ENCODE measurements at regions not wholly inside any gene's neighbourhood (a gene's known extent, or its start where the extent isn't known, plus 50 kb on each side); places are given as distances from the start of the nearest gene placed in this dataset.

DNA sequence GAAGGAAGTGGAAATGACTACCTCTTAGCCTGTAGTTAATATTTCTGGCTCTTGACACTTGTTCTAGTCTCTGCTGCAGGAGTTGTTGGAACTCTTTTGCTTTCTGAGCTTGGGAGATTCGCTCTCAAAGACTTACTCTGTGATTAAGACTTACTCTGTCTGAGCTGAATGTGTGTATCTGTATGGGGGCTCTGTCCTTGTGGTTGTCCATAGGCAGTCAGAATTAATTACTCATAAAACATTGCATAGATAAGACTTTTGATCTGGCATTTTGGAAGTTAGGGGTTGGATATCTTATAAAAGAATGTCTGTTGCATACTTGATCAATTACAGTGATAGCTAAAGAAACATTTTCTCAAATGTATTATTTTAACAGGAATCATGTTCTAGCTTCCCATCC, 199.2 kb upstream of the KIAA1217 start:
- H3K36me3 ChIP-seq (replicated peaks; ENCODE audit: low read depth, low read length), result no peaks in the 10 kb centered on the region
- H3K4me3 ChIP-seq (ENCODE audit: low read length), result no peak overlapping the region
- TF ChIP-seq, protein P1, sequence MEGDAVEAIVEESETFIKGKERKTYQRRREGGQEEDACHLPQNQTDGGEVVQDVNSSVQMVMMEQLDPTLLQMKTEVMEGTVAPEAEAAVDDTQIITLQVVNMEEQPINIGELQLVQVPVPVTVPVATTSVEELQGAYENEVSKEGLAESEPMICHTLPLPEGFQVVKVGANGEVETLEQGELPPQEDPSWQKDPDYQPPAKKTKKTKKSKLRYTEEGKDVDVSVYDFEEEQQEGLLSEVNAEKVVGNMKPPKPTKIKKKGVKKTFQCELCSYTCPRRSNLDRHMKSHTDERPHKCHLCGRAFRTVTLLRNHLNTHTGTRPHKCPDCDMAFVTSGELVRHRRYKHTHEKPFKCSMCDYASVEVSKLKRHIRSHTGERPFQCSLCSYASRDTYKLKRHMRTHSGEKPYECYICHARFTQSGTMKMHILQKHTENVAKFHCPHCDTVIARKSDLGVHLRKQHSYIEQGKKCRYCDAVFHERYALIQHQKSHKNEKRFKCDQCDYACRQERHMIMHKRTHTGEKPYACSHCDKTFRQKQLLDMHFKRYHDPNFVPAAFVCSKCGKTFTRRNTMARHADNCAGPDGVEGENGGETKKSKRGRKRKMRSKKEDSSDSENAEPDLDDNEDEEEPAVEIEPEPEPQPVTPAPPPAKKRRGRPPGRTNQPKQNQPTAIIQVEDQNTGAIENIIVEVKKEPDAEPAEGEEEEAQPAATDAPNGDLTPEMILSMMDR (IDR thresholded peaks at IDR 0.05; ENCODE audit: low read depth, low read length), result no peak
- TF ChIP-seq EZH2phosphoT487 (IDR thresholded peaks at IDR 0.05; ENCODE audit: low read depth), result no peak
- no peak overlapping the region for H3K4me2 ChIP-seq (ENCODE audit: low read length)
- H3K27me3 ChIP-seq (ENCODE audit: low read depth, low read length), result no peaks in the 10 kb centered on the region
- H3K27ac ChIP-seq (ENCODE audit: low read length), result no peak overlapping the region
- no peak overlapping the region for H3K9ac ChIP-seq (ENCODE audit: low read length)
- no peaks in the 10 kb centered on the region for H3K4me1 ChIP-seq (ENCODE audit: low read length)
- no peaks in the 10 kb centered on the region for H4K20me1 ChIP-seq (ENCODE audit: insufficient read depth, low read length)
- no peaks in the 10 kb centered on the region for H3K9me3 ChIP-seq (ENCODE audit: insufficient read depth, low read length)
- H2AFZ ChIP-seq (ENCODE audit: low read depth, low read length), result no peak overlapping the region
- H3K79me2 ChIP-seq (ENCODE audit: low read length), result no peaks in the 10 kb centered on the region

- no peaks in the 10 kb centered on the region for H4K20me1 ChIP-seq (ENCODE audit: insufficient read depth, low read length)
- no peak overlapping the region for H3K4me2 ChIP-seq (ENCODE audit: low read length)
- H3K27me3 ChIP-seq (ENCODE audit: low read depth, low read length), result no peaks in the 10 kb centered on the region
- TF ChIP-seq, protein P1 (IDR thresholded peaks at IDR 0.05; ENCODE audit: low read depth, low read length), result no peak
- no peak for TF ChIP-seq EZH2phosphoT487 (IDR thresholded peaks at IDR 0.05; ENCODE audit: low read depth)
- no peaks in the 10 kb centered on the region for H3K36me3 ChIP-seq (replicated peaks; ENCODE audit: low read depth, low read length)
- H2AFZ ChIP-seq (ENCODE audit: low read depth, low read length), result no peak overlapping the region
- no peak overlapping the region for H3K4me3 ChIP-seq (ENCODE audit: low read length)
- no peaks in the 10 kb centered on the region for H3K79me2 ChIP-seq (ENCODE audit: low read length)
- no peaks in the 10 kb centered on the region for H3K4me1 ChIP-seq (ENCODE audit: low read length)
- no peaks in the 10 kb centered on the region for H3K9me3 ChIP-seq (ENCODE audit: insufficient read depth, low read length)
- H3K9ac ChIP-seq (ENCODE audit: low read length), result no peak overlapping the region
- no peak overlapping the region for H3K27ac ChIP-seq (ENCODE audit: low read length)
Observed at GRCh38 chr10:24010436-24010970, 198.4 kb upstream of the KIAA1217 start.

- no peaks in the 10 kb centered on the region for H3K27me3 ChIP-seq (ENCODE audit: low read depth, low read length)
- H3K9ac ChIP-seq (ENCODE audit: low read length), result no peak overlapping the region
- no peaks in the 10 kb centered on the region for H3K9me3 ChIP-seq (ENCODE audit: insufficient read depth, low read length)
- TF ChIP-seq, protein P1 (IDR thresholded peaks at IDR 0.05; ENCODE audit: low read depth, low read length), result no peak
- TF ChIP-seq EZH2phosphoT487 (IDR thresholded peaks at IDR 0.05; ENCODE audit: low read depth), result no peak
- no peaks in the 10 kb centered on the region for H3K79me2 ChIP-seq (ENCODE audit: low read length)
- no peak overlapping the region for H3K4me3 ChIP-seq (ENCODE audit: low read length)
- no peaks in the 10 kb centered on the region for H4K20me1 ChIP-seq (ENCODE audit: insufficient read depth, low read length)
- no peak overlapping the region for H2AFZ ChIP-seq (ENCODE audit: low read depth, low read length)
- no peak overlapping the region for H3K4me2 ChIP-seq (ENCODE audit: low read length)
- H3K4me1 ChIP-seq (ENCODE audit: low read length), result no peaks in the 10 kb centered on the region
- no peaks in the 10 kb centered on the region for H3K36me3 ChIP-seq (replicated peaks; ENCODE audit: low read depth, low read length)
- H3K27ac ChIP-seq (ENCODE audit: low read length), result no peak overlapping the region
Observed at GRCh38 chr10:24012249-24012803, 196.6 kb upstream of the KIAA1217 start.

DNA sequence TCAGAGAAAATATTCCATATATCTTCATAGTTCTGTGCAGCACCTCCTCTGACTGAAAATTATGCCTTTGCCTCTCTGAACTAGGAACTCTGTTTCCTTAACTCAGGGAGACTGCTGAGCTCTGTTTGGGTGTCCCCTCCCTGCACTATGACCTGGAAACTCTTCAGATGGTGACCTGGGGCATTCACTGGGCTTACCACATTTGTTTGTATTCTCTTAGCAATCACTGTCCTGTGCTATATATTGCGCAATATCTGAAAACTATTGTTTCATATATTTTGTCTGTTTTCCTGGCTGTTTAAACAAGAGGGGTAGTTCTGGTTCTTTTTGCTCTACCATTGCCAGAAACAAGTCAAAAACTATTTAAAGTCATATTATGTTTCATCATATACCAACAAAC, 181.8 kb upstream of the KIAA1217 start:
- Histone ChIP-seq H3K79me2 (ENCODE audit: low read length) (no peaks in the 10 kb centered on the region), H3K4me1 (ENCODE audit: low read length) (no peaks in the 10 kb centered on the region), H3K36me3 (replicated peaks; ENCODE audit: low read depth, low read length) (no peaks in the 10 kb centered on the region), H3K4me2 (ENCODE audit: low read length) (no peak overlapping the region), H4K20me1 (ENCODE audit: insufficient read depth, low read length) (no peaks in the 10 kb centered on the region), H3K9ac (ENCODE audit: low read length) (no peak overlapping the region), H3K27me3 (ENCODE audit: low read depth, low read length) (no peaks in the 10 kb centered on the region), H3K4me3 (ENCODE audit: low read length) (no peak overlapping the region), H3K27ac (ENCODE audit: low read length) (no peak overlapping the region), H2AFZ (ENCODE audit: low read depth, low read length) (no peak overlapping the region), H3K9me3 (ENCODE audit: insufficient read depth, low read length) (no peaks in the 10 kb centered on the region)
- TF ChIP-seq, protein P1 (IDR thresholded peaks at IDR 0.05; ENCODE audit: low read depth, low read length), result no peak
- TF ChIP-seq EZH2phosphoT487 (IDR thresholded peaks at IDR 0.05; ENCODE audit: low read depth), result no peak
